GM19395 (cell line): ENCODE measurements at regions not wholly inside any gene's neighbourhood (a gene's known extent, or its start where the extent isn't known, plus 50 kb on each side); places are given as distances from the start of the nearest gene placed in this dataset.
"Not testable (repeated sequence)": the region's sequence is repeated elsewhere in the genome, so short reads cannot be mapped to it uniquely, and the experiment has no call there.

Experiments used
- ATAC-seq: cut with Tn5 transposase; IDR thresholded peaks from one replicate; pipeline ENCODE4 v1.9.1; 2021; ENCODE audit warnings: mild to moderate bottlenecking, moderate library complexity; ENCODE audit not compliant: unreplicated experiment

GRCh38 chr6:6810727-6811126 lies 222.2 kb downstream of the LY86 start:
- ATAC-seq = peak; percentile 78

GRCh38 chr6:6811128-6812009 lies 222.8 kb downstream of the LY86 start:
- no peak for ATAC-seq

- ATAC-seq = no peak
These were observed 223.9 kb downstream of the LY86 start for GRCh38 chr6:6812427-6812826.

GRCh38 chr6:6815732-6816131 lies 227.2 kb downstream of the LY86 start:
- no peak for ATAC-seq

GRCh38 chr6:6816716-6817115 lies 228.2 kb downstream of the LY86 start:
- ATAC-seq = no peak

- no peak for ATAC-seq
These were observed 229.6 kb downstream of the LY86 start for GRCh38 chr6:6818078-6818639.

GRCh38 chr6:6820641-6821238 lies 232.2 kb downstream of the LY86 start:
- no peak for ATAC-seq

GRCh38 chr6:6821639-6822261 lies 233.2 kb downstream of the LY86 start:
- ATAC-seq = no peak

GRCh38 chr6:6823030-6823429 lies 234.5 kb downstream of the LY86 start:
- no peak for ATAC-seq

GRCh38 chr6:6823568-6824224 lies 235.2 kb downstream of the LY86 start:
- ATAC-seq = no peak

GRCh38 chr6:6824381-6824780 lies 235.9 kb downstream of the LY86 start:
- ATAC-seq = no peak

GRCh38 chr6:6825193-6825784 lies 236.8 kb downstream of the LY86 start:
- ATAC-seq = no peak

- ATAC-seq = peak; percentile 88
These were observed 237.8 kb downstream of the LY86 start for GRCh38 chr6:6826095-6826901.

GRCh38 chr6:6826961-6827360 lies 238.4 kb downstream of the LY86 start:
- no peak for ATAC-seq

- ATAC-seq = no peak
These were observed 241.6 kb downstream of the LY86 start for GRCh38 chr6:6829872-6830685.

GRCh38 chr6:6830686-6831063 lies 242.2 kb downstream of the LY86 start:
- ATAC-seq = not testable (repeated sequence)

- ATAC-seq = no peak
These were observed 243.9 kb downstream of the LY86 start for GRCh38 chr6:6832439-6832838.

GRCh38 chr6:6834356-6835222 lies 246.1 kb downstream of the LY86 start:
- ATAC-seq = no peak
